ENCODE measurements at regions not wholly inside any gene's neighbourhood (a gene's known extent, or its start where the extent isn't known, plus 50 kb on each side); places are given as distances from the start of the nearest gene placed in this dataset.

GRCh38 chr17:14494161-14494560 is 193.3 kb downstream of the HS3ST3B1 start:
- TF ChIP-seq, protein P1, sequence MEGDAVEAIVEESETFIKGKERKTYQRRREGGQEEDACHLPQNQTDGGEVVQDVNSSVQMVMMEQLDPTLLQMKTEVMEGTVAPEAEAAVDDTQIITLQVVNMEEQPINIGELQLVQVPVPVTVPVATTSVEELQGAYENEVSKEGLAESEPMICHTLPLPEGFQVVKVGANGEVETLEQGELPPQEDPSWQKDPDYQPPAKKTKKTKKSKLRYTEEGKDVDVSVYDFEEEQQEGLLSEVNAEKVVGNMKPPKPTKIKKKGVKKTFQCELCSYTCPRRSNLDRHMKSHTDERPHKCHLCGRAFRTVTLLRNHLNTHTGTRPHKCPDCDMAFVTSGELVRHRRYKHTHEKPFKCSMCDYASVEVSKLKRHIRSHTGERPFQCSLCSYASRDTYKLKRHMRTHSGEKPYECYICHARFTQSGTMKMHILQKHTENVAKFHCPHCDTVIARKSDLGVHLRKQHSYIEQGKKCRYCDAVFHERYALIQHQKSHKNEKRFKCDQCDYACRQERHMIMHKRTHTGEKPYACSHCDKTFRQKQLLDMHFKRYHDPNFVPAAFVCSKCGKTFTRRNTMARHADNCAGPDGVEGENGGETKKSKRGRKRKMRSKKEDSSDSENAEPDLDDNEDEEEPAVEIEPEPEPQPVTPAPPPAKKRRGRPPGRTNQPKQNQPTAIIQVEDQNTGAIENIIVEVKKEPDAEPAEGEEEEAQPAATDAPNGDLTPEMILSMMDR (IDR thresholded peaks at IDR 0.05): no peak

DNA sequence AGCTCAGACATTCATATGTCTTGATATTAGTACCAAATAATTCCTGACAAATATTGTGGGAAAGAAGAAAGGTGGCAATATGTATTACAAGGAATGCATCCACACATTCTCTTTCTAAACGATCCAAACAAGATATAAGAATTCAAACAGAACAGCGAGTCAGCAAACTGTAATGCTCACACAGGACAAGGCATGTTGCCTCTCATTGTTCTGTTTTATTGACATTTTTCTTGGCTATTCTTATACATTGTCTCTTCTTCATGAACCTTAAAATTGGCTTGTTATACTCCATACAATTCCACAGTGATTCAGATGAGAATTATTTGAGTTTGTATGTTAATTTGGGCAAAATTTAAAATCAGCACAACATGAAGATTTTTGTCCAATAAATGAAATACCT is 189.1 kb downstream of the HS3ST3B1 start:
- TF ChIP-seq, protein P1 (IDR thresholded peaks at IDR 0.05): no peak

DNA sequence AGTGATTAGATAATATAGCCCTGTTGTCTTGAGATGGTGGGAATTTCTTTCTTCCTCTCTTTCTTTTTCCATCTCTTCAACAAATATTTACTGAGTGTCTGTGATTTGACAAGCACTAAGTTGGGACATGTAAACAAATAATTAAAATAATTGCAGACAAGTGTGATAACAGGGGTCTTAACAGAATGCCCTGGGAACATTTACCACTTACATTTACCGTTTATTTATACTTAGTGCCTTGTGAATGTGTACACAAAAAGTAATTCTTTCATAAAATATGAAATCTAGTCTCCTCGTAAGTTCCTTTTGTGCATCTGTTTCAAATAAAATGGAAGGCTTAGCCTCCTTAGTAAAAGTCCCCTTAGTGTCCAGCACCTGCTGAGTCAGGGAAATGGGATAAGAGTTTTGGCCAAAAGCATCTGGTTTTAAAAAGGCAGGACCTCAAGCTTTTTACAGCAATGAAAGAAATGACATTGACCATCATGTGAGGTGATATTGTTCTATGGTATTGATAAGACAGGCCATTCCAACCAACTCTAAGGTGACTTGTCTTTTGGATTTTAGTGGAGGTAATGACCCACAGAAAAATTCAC is 188.2 kb downstream of the HS3ST3B1 start:
- TF ChIP-seq, protein P1 (IDR thresholded peaks at IDR 0.05): no peak

DNA sequence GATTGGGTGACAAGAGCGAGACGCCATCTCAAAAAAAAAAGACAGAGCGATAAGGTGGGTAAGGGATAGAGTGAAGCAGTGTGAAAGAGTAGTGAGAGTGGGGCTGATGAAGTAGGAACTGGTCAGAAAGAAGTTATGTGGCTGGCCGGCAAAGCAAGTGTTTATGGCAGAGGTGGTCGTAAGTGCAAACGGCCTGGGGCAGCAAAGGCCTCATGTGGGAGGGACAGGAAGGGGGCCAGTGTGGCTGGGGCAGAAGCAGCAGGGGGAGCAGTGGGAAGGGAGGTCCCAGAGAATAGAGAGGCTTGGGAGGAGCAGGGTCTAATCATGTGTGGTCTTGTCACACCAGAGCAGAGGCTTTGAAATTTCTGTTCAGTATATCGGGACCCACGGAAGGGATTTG is 186.2 kb downstream of the HS3ST3B1 start:
- TF ChIP-seq, protein P1 (IDR thresholded peaks at IDR 0.05): no peak

- TF ChIP-seq, protein P1 (IDR thresholded peaks at IDR 0.05): no peak
These were observed 181.8 kb downstream of the HS3ST3B1 start for GRCh38 chr17:14482715-14483114.

- TF ChIP-seq, protein P1 (IDR thresholded peaks at IDR 0.05): no peak
These were observed 180.8 kb downstream of the HS3ST3B1 start for GRCh38 chr17:14481664-14482063.

- TF ChIP-seq, protein P1 (IDR thresholded peaks at IDR 0.05): no peak
These were observed 173.7 kb downstream of the HS3ST3B1 start for GRCh38 chr17:14474591-14474990.

DNA sequence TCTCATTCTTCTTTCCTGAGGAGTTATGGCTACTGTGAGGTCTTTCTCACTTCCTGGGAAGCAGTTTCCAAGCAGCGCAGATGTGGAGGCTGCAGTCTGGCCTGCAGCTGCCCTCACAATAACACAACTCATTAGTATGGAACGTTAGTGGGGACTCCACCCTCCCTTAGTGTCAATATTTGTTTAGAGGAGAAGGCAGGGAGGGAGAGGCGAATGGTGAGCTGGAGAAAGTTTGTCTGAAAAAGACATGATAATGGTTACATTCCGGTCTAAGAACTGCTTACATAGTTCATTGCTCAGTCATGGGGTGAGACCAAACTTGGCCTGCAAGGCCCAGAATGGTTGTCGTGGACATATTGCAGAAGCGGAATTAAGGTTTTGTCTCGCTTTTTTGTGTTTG is 170.2 kb downstream of the HS3ST3B1 start:
- TF ChIP-seq, protein P1 (IDR thresholded peaks at IDR 0.05): no peak
